Stomach (tissue), 4 donors: ENCODE measurements at regions not wholly inside any gene's neighbourhood (a gene's known extent, or its start where the extent isn't known, plus 50 kb on each side); places are given as distances from the start of the nearest gene placed in this dataset.

Source experiments
- CTCF ChIP-seq, 7 experiments: fragments of 450-650 bp in 4 of 7; fragments of 200-600 bp in 3 of 7; sonication (generic) in 3 of 7; IDR thresholded peaks; one replicate each; pipeline ENCODE4 v1.5.1; 2016 to 2019; ENCODE audit warnings: antibody characterized with exemption in 7 of 7, control low read depth in 2 of 7, mild to moderate bottlenecking in 1 of 7
- EP300 ChIP-seq: sonication (generic); formaldehyde crosslinking; IDR thresholded peaks from one replicate; pipeline ENCODE4 v1.6.1; 2017; ENCODE audit warnings: antibody characterized with exemption

- TF ChIP-seq CTCF (IDR thresholded peaks at IDR 0.05) (peak in 4 of 7 experiments; percentile 40 to 62 (median 50)), EP300 (no peak)
Measured at GRCh38 chr18:53698907-53699306, 525.6 kb downstream of the MBD2 start.
